SU-DHL-6 (cell line): ENCODE measurements at regions not wholly inside any gene's neighbourhood (a gene's known extent, or its start where the extent isn't known, plus 50 kb on each side); places are given as distances from the start of the nearest gene placed in this dataset.

Experiments
- H2AFZ ChIP-seq: fragments of 200-600 bp; sonication (generic); 2 replicates; pipeline ENCODE4 v1.6.1; 2014; ENCODE audit warnings: low read depth, mild to moderate bottlenecking, moderate library complexity, mixed read lengths, antibody characterized with exemption, low read length; ENCODE audit not compliant: severe bottlenecking
- H3F3A ChIP-seq: fragments of 200-600 bp; shearing (Covaris generic); 2 replicates; pipeline ENCODE4 v1.6.0; 2016; ENCODE audit warnings: antibody characterized with exemption, mild to moderate bottlenecking; ENCODE audit not compliant: insufficient read depth
- H3K27ac ChIP-seq: fragments of 200-600 bp; sonication (generic); 2 replicates; pipeline ENCODE4 v1.5.1; 2016; ENCODE audit warnings: low read depth, mild to moderate bottlenecking, low read length, moderate library complexity, mixed read lengths
- H3K27me3 ChIP-seq: fragments of 200-600 bp; sonication (generic), shearing (Covaris generic); 2 replicates; pipeline ENCODE4 v1.6.0; 2014; ENCODE audit warnings: mild to moderate bottlenecking, low read length
- H3K36me3 ChIP-seq: fragments of 200-600 bp; sonication (generic); 2 replicates; pipeline ENCODE4 v1.6.1; 2014; ENCODE audit warnings: mild to moderate bottlenecking, low read length, mixed read lengths
- H3K4me2 ChIP-seq: fragments of 300-600, 200-600 bp; shearing (Covaris generic), sonication (generic); 2 replicates; pipeline ENCODE4 v1.6.0; 2014; ENCODE audit warnings: low read length, low read depth, mild to moderate bottlenecking; ENCODE audit not compliant: poor library complexity, severe bottlenecking
- H3K4me3 ChIP-seq: fragments of 200-600 bp; sonication (generic); 2 replicates; pipeline ENCODE4 v1.5.1; 2014; ENCODE audit warnings: antibody characterized with exemption, low read length, mild to moderate bottlenecking, mixed read lengths; ENCODE audit not compliant: insufficient read depth, poor library complexity, severe bottlenecking
- H3K79me2 ChIP-seq: fragments of 200-600 bp; sonication (generic); 2 replicates; pipeline ENCODE4 v1.6.1; 2014; ENCODE audit warnings: mild to moderate bottlenecking, low read length, moderate library complexity; ENCODE audit not compliant: insufficient read depth
- H3K9ac ChIP-seq: fragments of 200-600 bp; sonication (generic); 2 replicates; pipeline ENCODE4 v1.7.0; 2014; ENCODE audit warnings: mild to moderate bottlenecking, low read length
- H3K9me2 ChIP-seq: fragments of 200-600 bp; sonication (generic); replicated peaks from 2 replicates; pipeline ENCODE4 v1.6.1; 2014; ENCODE audit warnings: low read length; ENCODE audit not compliant: insufficient read depth
- H3K9me3 ChIP-seq: fragments of 200-600 bp; sonication (generic); 2 replicates; pipeline ENCODE4 v1.6.1; 2014; ENCODE audit warnings: low read length, mixed read lengths; ENCODE audit not compliant: insufficient read depth
- H4K20me1 ChIP-seq: fragments of 200-600 bp; sonication (generic); 2 replicates; pipeline ENCODE4 v1.6.1; 2014; ENCODE audit warnings: low read depth, mild to moderate bottlenecking, antibody characterized with exemption, low read length, moderate library complexity, mixed read lengths
- CTCF ChIP-seq: fragments of 200-600 bp; sonication (generic); IDR thresholded peaks from one replicate; pipeline ENCODE4 v1.5.1; 2017; ENCODE audit warnings: antibody characterized with exemption, mild to moderate bottlenecking, low read length, moderate library complexity; ENCODE audit not compliant: insufficient read depth, poor library complexity, severe bottlenecking
- EZH2phosphoT487 ChIP-seq: fragments of 200-600 bp; sonication (generic), shearing (Covaris generic); conservative IDR thresholded peaks from 2 replicates; pipeline ENCODE4 v1.6.1; 2018; ENCODE audit warnings: mild to moderate bottlenecking, antibody characterized with exemption, low read length, moderate library complexity, mixed read lengths

- H3K36me3 ChIP-seq = no peaks in the 10 kb centered on the region; the same call in 1 of the 2 replicates
- no peak overlapping the region for H3K4me2 ChIP-seq
- H3K9me2 ChIP-seq = no peaks in the 10 kb centered on the region
- H3K27ac ChIP-seq = no peak overlapping the region
- no peak overlapping the region for H3K9ac ChIP-seq
- no peaks in the 10 kb centered on the region for H4K20me1 ChIP-seq
- no peak overlapping the region for H2AFZ ChIP-seq
- peaks cover 5% of the 10 kb centered on the region; the same call in 1 of the 2 replicates for H3K9me3 ChIP-seq
- no peaks in the 10 kb centered on the region for H3K27me3 ChIP-seq
- no peak overlapping the region for H3K4me3 ChIP-seq
- TF ChIP-seq EZH2phosphoT487 (no peak), CTCF (no peak)
- no peaks in the 10 kb centered on the region for H3F3A ChIP-seq
- H3K79me2 ChIP-seq = no peaks in the 10 kb centered on the region
These were observed 59.8 kb upstream of the INHBA start for GRCh38 chr7:41762641-41763040.

GRCh38 chr7:41760293-41760692 is 57.4 kb upstream of the INHBA start:
- H2AFZ ChIP-seq = no peak overlapping the region
- no peak overlapping the region for H3K4me2 ChIP-seq
- H3K9me2 ChIP-seq = no peaks in the 10 kb centered on the region
- no peaks in the 10 kb centered on the region for H3F3A ChIP-seq
- no peaks in the 10 kb centered on the region for H3K27me3 ChIP-seq
- no peak overlapping the region for H3K27ac ChIP-seq
- no peaks in the 10 kb centered on the region for H3K79me2 ChIP-seq
- TF ChIP-seq CTCF (no peak), EZH2phosphoT487 (no peak)
- H3K9ac ChIP-seq = no peak overlapping the region
- H3K36me3 ChIP-seq = no peaks in the 10 kb centered on the region; the same call in 1 of the 2 replicates
- H3K4me3 ChIP-seq = no peak overlapping the region
- H3K9me3 ChIP-seq = peaks cover 23% of the 10 kb centered on the region; the same call in 1 of the 2 replicates
- H4K20me1 ChIP-seq = no peaks in the 10 kb centered on the region

- Histone ChIP-seq H4K20me1 (no peaks in the 10 kb centered on the region), H3K27me3 (no peaks in the 10 kb centered on the region), H3K4me3 (no peak overlapping the region), H3K9ac (no peak overlapping the region), H3K9me2 (no peaks in the 10 kb centered on the region), H2AFZ (no peak overlapping the region), H3K36me3 (no peaks in the 10 kb centered on the region; the same call in 1 of the 2 replicates), H3K4me2 (no peak overlapping the region), H3K9me3 (peaks cover 38% of the 10 kb centered on the region; the same call in 1 of the 2 replicates), H3K79me2 (no peaks in the 10 kb centered on the region), H3F3A (no peaks in the 10 kb centered on the region), H3K27ac (no peak overlapping the region)
- no peak for TF ChIP-seq EZH2phosphoT487
- no peak for TF ChIP-seq CTCF
These were observed 55.4 kb upstream of the INHBA start for GRCh38 chr7:41758321-41758720.
